H1 (cell line): ENCODE measurements at regions not wholly inside any gene's neighbourhood (a gene's known extent, or its start where the extent isn't known, plus 50 kb on each side); places are given as distances from the start of the nearest gene placed in this dataset.

Experiments
- CTCF ChIA-PET: fragments of 300-600 bp; sonication (Branson Sonifier 250); formaldehyde crosslinking; loops from one replicate; lab custom pipeline; 2021; ENCODE audit not compliant: partially characterized antibody; lab: Charles Lee
- POLR2A ChIA-PET: fragments of 300-600 bp; sonication (Branson Sonifier 250); formaldehyde crosslinking; loops from one replicate; lab custom pipeline; 2021; ENCODE audit warnings: inconsistent platforms; ENCODE audit not compliant: partially characterized antibody; lab: Charles Lee
- DNase-seq, 2 experiments: peaks; one replicate each; pipeline versions ENCODE4 v3.0.0 to v3.0.0-alpha.2; 2010 to 2022; ENCODE audit warnings: low spot score in 2 of 2, low read depth in 1 of 2, mixed read lengths in 1 of 2
- FAIRE-seq: peaks from 2 replicates; lab custom pipeline; 2011; peaks lifted over from hg19 to GRCh38; lab: Jason Lieb, UNC
- H2AFZ ChIP-seq: 2 replicates; pipeline ENCODE4 v1.8.1; 2012; ENCODE audit warnings: low read length, inconsistent platforms
- H2AK5ac ChIP-seq: 2 replicates; pipeline ENCODE4 v1.6.1; 2013; ENCODE audit warnings: low read depth, low read length
- H2BK120ac ChIP-seq: replicated peaks from 2 replicates; pipeline ENCODE3; 2013; ENCODE audit warnings: low read depth, low read length, inconsistent platforms
- H2BK12ac ChIP-seq: 2 replicates; pipeline ENCODE4 v1.6.1; 2013; ENCODE audit warnings: low read depth, low read length
- H2BK15ac ChIP-seq: 2 replicates; pipeline ENCODE4 v1.6.1; 2013; ENCODE audit warnings: low read length
- H2BK20ac ChIP-seq: 2 replicates; pipeline ENCODE4 v1.6.1; 2013; ENCODE audit warnings: low read length
- H2BK5ac ChIP-seq: 2 replicates; pipeline ENCODE4 v1.6.1; 2013; ENCODE audit warnings: low read depth, low read length
- H3K14ac ChIP-seq: 2 replicates; pipeline ENCODE4 v1.6.1; 2013; ENCODE audit warnings: inconsistent platforms; ENCODE audit not compliant: insufficient read length
- H3K18ac ChIP-seq: 2 replicates; pipeline ENCODE4 v1.6.1; 2013; ENCODE audit warnings: low read length; ENCODE audit errors: extremely low read depth
- H3K23ac ChIP-seq: 2 replicates; pipeline ENCODE4 v1.6.1; 2013; ENCODE audit warnings: inconsistent platforms; ENCODE audit not compliant: insufficient read length
- H3K23me2 ChIP-seq: 2 replicates; pipeline ENCODE4 v1.6.1; 2013; ENCODE audit warnings: low read depth, low read length
- H3K27ac ChIP-seq: 2 replicates; pipeline ENCODE4 v1.6.1; 2011; ENCODE audit warnings: low read depth, low read length, inconsistent platforms
- H3K27me3 ChIP-seq, 4 experiments: replicated peaks in 1 of 4; 1 replicate in 1 of 4; 2 replicates in 3 of 4; pipeline versions ENCODE4 v1.6.1 to v1.8.1; 2011 to 2013; ENCODE audit warnings: low read length in 3 of 4, mild to moderate bottlenecking in 3 of 4, inconsistent platforms in 2 of 4, mixed read lengths in 2 of 4, moderate library complexity in 1 of 4; ENCODE audit not compliant: control insufficient read depth in 3 of 4, insufficient read depth in 3 of 4; ENCODE audit errors: extremely low read depth in 1 of 4
- H3K36me3 ChIP-seq, 4 experiments: 2 replicates each; pipeline versions ENCODE4 v1.6.1 to v1.8.1; 2011 to 2013; ENCODE audit warnings: mild to moderate bottlenecking in 4 of 4, low read length in 3 of 4, moderate library complexity in 2 of 4, control low read depth in 1 of 4, inconsistent platforms in 1 of 4; ENCODE audit not compliant: insufficient read depth in 4 of 4, control insufficient read depth in 2 of 4
- H3K4ac ChIP-seq: replicated peaks from 2 replicates; pipeline ENCODE3; 2013; ENCODE audit warnings: low read length, low read depth, mixed read lengths, inconsistent platforms; ENCODE audit not compliant: insufficient read length
- H3K4me1 ChIP-seq, 4 experiments: replicated peaks in 1 of 4; 1 replicate in 1 of 4; 2 replicates in 3 of 4; pipeline versions ENCODE4 v1.6.1 to v1.8.1; 2011 to 2013; ENCODE audit warnings: low read length in 3 of 4, inconsistent platforms in 2 of 4, mixed read lengths in 1 of 4; ENCODE audit not compliant: insufficient read depth in 4 of 4, control insufficient read depth in 3 of 4
- H3K4me2 ChIP-seq, 2 experiments: 2 replicates each; pipeline versions ENCODE4 v1.6.1 to v1.8.1; 2011 to 2013; ENCODE audit warnings: low read depth in 2 of 2, low read length in 2 of 2, control low read depth in 1 of 2, inconsistent platforms in 1 of 2, mild to moderate bottlenecking in 1 of 2; ENCODE audit not compliant: insufficient read depth in 1 of 2
- H3K4me3 ChIP-seq, 4 experiments: fragments of 200-600, 300-600 bp in 1 of 4; sonication (generic), shearing (Covaris generic), sonication (Bioruptor Twin) in 1 of 4; 2 replicates each; pipeline versions ENCODE4 v1.5.1 to v1.8.1; 2011 to 2016; ENCODE audit warnings: low read length in 4 of 4, low read depth in 3 of 4, control low read depth in 2 of 4, inconsistent platforms in 2 of 4, mild to moderate bottlenecking in 2 of 4, mixed read lengths in 1 of 4, moderate library complexity in 1 of 4; ENCODE audit not compliant: insufficient read depth in 2 of 4; ENCODE audit errors: extremely low read depth in 1 of 4
- H3K56ac ChIP-seq: replicated peaks from 2 replicates; pipeline ENCODE3; 2013; ENCODE audit warnings: low read depth, mild to moderate bottlenecking, mixed read lengths, low read length, inconsistent platforms; ENCODE audit not compliant: insufficient read length
- H3K79me1 ChIP-seq: 2 replicates; pipeline ENCODE4 v1.6.1; 2013; ENCODE audit warnings: low read depth, low read length, control low read depth
- H3K79me2 ChIP-seq, 2 experiments: 2 replicates each; pipeline versions ENCODE4 v1.6.1 to v1.8.1; 2012 to 2013; ENCODE audit warnings: low read length in 2 of 2, mild to moderate bottlenecking in 2 of 2, inconsistent platforms in 1 of 2; ENCODE audit not compliant: insufficient read depth in 2 of 2, control insufficient read depth in 1 of 2
- H3K9ac ChIP-seq, 4 experiments: replicated peaks in 1 of 4; 1 replicate in 1 of 4; 2 replicates in 3 of 4; pipeline versions ENCODE4 v1.6.1 to v1.8.1; 2011 to 2013; ENCODE audit warnings: low read depth in 3 of 4, low read length in 3 of 4, control low read depth in 2 of 4, mild to moderate bottlenecking in 2 of 4, moderate library complexity in 2 of 4, inconsistent platforms in 1 of 4; ENCODE audit errors: extremely low read depth in 1 of 4
- H3K9me3 ChIP-seq, 2 experiments: 2 replicates each; pipeline versions ENCODE4 v1.6.1 to v1.8.1; 2012 to 2013; ENCODE audit warnings: mild to moderate bottlenecking in 2 of 2, moderate library complexity in 2 of 2, control low read depth in 1 of 2, inconsistent platforms in 1 of 2, low read depth in 1 of 2, low read length in 1 of 2, mixed read lengths in 1 of 2; ENCODE audit not compliant: insufficient read depth in 2 of 2
- H4K20me1 ChIP-seq, 2 experiments: replicated peaks in 1 of 2; 2 replicates each; pipeline versions ENCODE3 to v1.8.1; 2011 to 2013; ENCODE audit warnings: inconsistent platforms in 2 of 2, low read length in 2 of 2, mild to moderate bottlenecking in 1 of 2; ENCODE audit not compliant: insufficient read depth in 2 of 2, control insufficient read depth in 1 of 2
- H4K5ac ChIP-seq: 2 replicates; pipeline ENCODE4 v1.6.1; 2013; ENCODE audit warnings: low read length, low read depth, mixed read lengths, inconsistent platforms; ENCODE audit not compliant: insufficient read length
- H4K8ac ChIP-seq: 2 replicates; pipeline ENCODE4 v1.8.0; 2013; ENCODE audit warnings: mild to moderate bottlenecking, moderate library complexity, low read length, inconsistent platforms; ENCODE audit not compliant: insufficient read depth; ENCODE audit errors: extremely low read depth
- H4K91ac ChIP-seq: replicated peaks from 2 replicates; pipeline ENCODE3; 2013; ENCODE audit warnings: low read length, mixed read lengths, inconsistent platforms; ENCODE audit not compliant: insufficient read length
- ASH2L ChIP-seq: fragments of 200-600, 300-600 bp; sonication (generic); IDR thresholded peaks from one replicate; pipeline ENCODE4 v1.7.1; 2017; ENCODE audit warnings: low read length
- CBX8 ChIP-seq: fragments of 300-800, 300-1000 bp; sonication (generic); IDR thresholded peaks from 2 replicates; pipeline ENCODE4 v1.7.1; 2016; ENCODE audit warnings: low read depth, low read length, borderline replicate concordance
- KDM5A ChIP-seq: fragments of 200-600 bp; IDR thresholded peaks from 2 replicates; pipeline ENCODE4 v1.7.1; 2012; ENCODE audit warnings: mild to moderate bottlenecking, low read length, inconsistent platforms, mixed read lengths
- NANOG ChIP-seq: IDR thresholded peaks from 2 replicates; pipeline ENCODE4 v1.6.1; 2011; ENCODE audit warnings: low read length, low read depth, mild to moderate bottlenecking, inconsistent platforms; ENCODE audit not compliant: insufficient read depth, poor library complexity, severe bottlenecking
- POLR2A ChIP-seq, 2 experiments: IDR thresholded peaks; 1 replicate in 1 of 2; 2 replicates in 1 of 2; pipeline ENCODE4 v1.6.1; 2011; ENCODE audit warnings: low read depth in 2 of 2, low read length in 2 of 2, mild to moderate bottlenecking in 2 of 2; ENCODE audit errors: control extremely low read depth in 1 of 2
- SP4 ChIP-seq: IDR thresholded peaks from 2 replicates; pipeline ENCODE4 v1.6.1; 2012; ENCODE audit warnings: low read length, inconsistent platforms
- WGBS, 2 experiments: shearing (Covaris generic) in 1 of 2; methylation state at CpG; one replicate each; pipeline versions ENCODE4 v1.1.6 to v1.1.7; 2013 to 2015; ENCODE audit warnings: low lambda C conversion rate in 2 of 2, mixed read lengths in 2 of 2, inconsistent platforms in 1 of 2, low coverage in 1 of 2, missing lambda C conversion rate in 1 of 2; ENCODE audit not compliant: insufficient replicate concordance in 2 of 2, insufficient coverage in 1 of 2, insufficient read length in 1 of 2; ENCODE audit errors: extremely low coverage in 1 of 2, missing lambda C conversion rate in 1 of 2; 5-methylcytosine and 5-hydroxymethylcytosine counted together

GRCh38 chr6:4189249-4189648 lies 53.9 kb upstream of the ECI2 start:
- Histone ChIP-seq H3K4me1 (no peaks in the 10 kb centered on the region), H3K4me2 (no peak overlapping the region), H3K14ac (no peak overlapping the region), H4K91ac (no peak overlapping the region), H3K9ac (no peak overlapping the region), H3K18ac (no peak overlapping the region), H2BK120ac (no peak overlapping the region), H3K4ac (no peak overlapping the region), H2BK15ac (no peak overlapping the region), H2BK20ac (no peak overlapping the region), H2BK5ac (no peak overlapping the region), H2AFZ (no peak overlapping the region), H3K56ac (no peak overlapping the region), H3K27ac (no peak overlapping the region), H3K4me3 (no peak overlapping the region), H3K27me3 (no peaks in the 10 kb centered on the region), H4K5ac (no peak overlapping the region), H2AK5ac (no peak overlapping the region), H3K79me1 (no peaks in the 10 kb centered on the region), H2BK12ac (no peak overlapping the region), H3K23ac (no peak overlapping the region), H3K79me2 (no peaks in the 10 kb centered on the region), H3K23me2 (no peaks in the 10 kb centered on the region), H4K8ac (no peak overlapping the region), H3K9me3 (peaks cover 0 to 8% of the 10 kb centered on the region in 2 experiments; a peak in 1 of 4 replicates), H4K20me1 (no peaks in the 10 kb centered on the region), H3K36me3 (no peaks in the 10 kb centered on the region)
- TF ChIP-seq CBX8 (no peak), NANOG (no peak), ASH2L (no peak), SP4 (no peak), POLR2A (IDR thresholded peaks at IDR 0.05; ENCODE audit: control extremely low read depth in 1 of 2, low read depth in 2 of 2, low read length in 2 of 2) (no peak), KDM5A (no peak)
- 92% methylated on average over 10 of the region's 10 CpGs; no CpG with 5 or more reads in 1 of the 2 experiments for WGBS, 2 experiments
- DNase-seq (no peak), FAIRE-seq (no peak)
- ChIA-PET CTCF (interaction anchor here (1.0 to 2.8 kb wide), 3 partner anchors 16 to 143 kb away, joined by 3 to 12 read pairs (median 6); no protein-coding TSS in a partner anchor), POLR2A (no interaction called here)
